NCI-H1105 (cell line): ENCODE measurements at regions not wholly inside any gene's neighbourhood (a gene's known extent, or its start where the extent isn't known, plus 50 kb on each side); places are given as distances from the start of the nearest gene placed in this dataset.
"Not testable (repeated sequence)": the region's sequence is repeated elsewhere in the genome, so short reads cannot be mapped to it uniquely, and the experiment has no call there.

Experiments
- DNase-seq: peaks from one replicate; lab custom pipeline; 2025; lab: John Stamatoyannopoulos, UW

DNA sequence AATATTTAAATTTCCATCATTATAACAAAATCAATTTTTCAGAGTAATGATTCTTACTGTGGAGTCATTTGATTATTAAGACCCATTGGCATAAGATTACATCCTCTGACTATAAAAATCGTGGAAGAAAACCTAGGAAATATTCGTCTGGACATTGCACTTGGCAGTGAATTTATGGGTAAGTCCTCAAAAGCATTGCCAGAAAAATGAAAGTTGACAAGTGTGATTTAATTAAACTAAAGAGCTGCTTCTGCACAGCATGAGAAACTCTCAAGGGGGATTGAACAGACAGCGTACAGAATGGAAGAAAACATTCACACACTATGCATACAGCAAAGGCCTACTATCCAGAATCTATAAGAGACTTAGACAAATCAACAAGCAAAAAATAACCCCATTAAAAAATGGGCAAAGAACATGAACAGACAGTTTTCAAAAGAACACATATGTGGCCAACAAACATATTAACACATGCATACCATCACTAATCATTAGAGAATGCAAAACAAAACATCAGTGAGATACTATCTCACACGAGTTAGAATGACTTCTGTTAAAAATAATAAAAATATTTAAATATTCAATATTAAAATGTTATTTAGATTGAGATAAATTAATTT lies 111.4 kb downstream of the CCDC74A start:
- not testable (repeated sequence) for DNase-seq

DNA sequence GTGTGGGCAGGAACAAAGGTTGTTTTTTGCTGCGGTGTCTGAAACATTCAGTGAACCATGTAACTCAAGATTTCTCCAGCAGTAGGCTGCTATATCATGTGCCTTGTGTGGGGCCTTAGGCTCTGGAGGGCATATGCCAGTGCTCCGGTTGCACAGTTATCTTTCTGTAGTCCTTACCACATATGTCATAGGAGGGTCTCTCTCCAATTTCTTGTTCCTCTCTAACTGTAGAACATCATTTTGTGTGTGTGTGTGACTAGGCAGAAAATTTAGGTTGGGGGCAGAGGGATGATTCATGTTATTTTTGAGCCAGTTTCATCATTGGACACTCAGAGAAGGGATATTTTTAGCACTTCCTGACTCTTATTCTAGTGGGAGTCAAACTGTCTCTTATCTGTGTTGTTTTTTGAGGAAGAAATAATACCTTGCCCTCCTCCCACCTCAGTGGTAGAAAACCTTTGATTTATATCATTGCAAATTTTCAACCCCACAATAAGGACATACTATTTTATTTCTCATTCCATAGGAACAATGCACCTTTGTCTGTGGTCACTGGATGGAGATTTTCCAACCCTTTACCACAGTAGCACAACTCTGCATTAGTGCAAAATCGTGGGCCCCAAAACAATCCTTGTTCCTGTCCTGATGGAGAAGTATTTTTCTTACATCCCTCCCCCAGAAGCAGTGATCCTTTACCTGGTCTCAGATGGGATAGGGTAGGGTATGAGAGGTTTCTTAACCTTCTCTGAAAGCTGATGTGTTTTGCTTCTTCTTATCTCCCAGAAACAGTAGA lies 113.9 kb downstream of the CCDC74A start:
- DNase-seq: no peak

DNA sequence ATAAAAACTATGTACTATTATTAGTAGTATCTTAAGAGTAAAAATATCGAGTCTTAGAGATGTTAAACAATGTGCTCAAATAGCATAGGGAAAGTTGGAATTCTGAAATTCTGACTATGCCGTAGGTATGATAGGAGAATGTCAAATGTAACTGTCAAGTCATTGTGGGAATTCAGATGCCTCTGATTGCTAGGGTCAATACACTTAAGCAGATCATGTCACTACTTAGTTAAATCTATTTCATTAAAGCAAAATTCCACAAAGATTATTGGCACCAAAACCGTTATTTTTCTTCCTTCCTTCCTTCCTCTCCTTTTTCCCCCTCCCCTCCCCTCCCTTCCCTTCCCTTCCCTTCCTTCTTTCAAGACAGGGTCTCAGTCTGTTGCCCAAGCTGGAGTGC lies 115.5 kb downstream of the CCDC74A start:
- DNase-seq: not testable (repeated sequence)

DNA sequence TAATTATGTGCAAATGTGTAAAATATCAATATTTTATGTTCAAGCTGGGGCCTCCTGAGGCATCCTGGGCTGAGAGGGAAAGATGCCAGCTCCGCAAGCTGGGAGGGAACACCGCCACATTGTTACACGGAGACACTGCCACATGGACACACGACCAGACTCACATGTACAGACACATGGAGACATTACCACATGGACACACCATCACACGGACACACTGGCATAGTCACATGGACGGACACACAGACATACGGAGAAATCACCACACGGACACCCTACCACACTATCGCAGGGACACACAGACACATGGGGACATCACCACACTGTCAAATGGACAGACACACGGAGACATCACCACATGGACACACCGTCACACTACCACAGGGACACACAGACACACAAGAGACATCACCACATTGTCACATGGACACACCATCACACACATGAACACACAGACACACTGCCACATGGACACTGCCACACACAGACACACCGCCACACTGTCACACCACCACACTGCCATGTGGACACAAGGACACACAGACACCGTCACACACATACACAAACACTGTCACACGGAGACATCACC lies 117.6 kb downstream of the CCDC74A start:
- DNase-seq: no peak

DNA sequence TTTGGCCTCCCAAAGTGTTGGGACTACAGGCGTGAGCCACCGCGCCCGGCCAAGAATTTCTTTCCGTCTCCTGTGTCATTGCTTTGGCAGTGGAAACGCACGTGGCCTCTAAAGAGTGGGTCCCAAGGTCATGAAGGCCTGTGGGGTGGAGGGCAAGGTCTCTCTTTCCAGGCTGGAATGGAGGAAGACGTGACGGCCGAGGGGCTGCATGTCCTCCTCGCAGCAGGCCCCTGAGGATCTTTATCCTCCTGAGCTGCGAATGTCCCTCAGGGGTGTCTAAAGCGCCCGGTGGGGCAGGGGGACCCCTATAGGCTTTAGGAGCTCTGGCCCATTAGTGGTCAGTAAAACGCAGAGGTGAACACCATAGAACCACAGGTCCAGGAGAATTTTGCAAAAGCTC lies 118.5 kb downstream of the CCDC74A start:
- not testable (repeated sequence) for DNase-seq

DNA sequence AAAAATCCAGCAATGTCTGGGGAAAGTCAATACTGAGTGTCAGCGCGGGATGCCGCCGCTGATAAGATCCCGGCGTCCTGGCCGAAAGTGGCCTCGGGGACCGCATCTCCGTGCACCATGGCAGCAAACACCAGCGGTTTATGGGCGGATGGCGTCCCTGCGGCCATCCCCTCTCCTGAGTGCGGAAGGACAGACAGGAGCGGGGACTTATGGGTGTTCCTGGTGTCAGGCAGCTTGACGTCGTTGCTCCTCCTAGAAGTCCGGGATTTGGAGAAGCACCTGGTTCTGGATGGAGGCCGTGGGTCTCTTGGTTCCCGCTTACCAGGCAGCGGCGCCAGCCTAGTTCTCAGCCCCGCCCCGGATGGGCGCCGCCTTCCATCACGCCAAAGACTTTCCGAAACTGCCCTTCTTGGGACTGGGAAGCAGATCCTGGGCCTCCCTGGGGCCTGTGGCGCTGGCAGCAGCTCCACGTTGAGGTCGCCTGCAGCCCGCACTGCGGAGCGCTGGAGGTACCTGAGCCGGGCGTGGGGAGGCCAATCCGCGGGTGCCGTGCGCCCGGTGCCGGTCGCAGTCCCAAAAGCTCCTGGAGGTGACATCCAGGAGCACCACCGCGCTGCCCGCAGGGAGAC lies 119.1 kb downstream of the CCDC74A start:
- DNase-seq: no peak

DNA sequence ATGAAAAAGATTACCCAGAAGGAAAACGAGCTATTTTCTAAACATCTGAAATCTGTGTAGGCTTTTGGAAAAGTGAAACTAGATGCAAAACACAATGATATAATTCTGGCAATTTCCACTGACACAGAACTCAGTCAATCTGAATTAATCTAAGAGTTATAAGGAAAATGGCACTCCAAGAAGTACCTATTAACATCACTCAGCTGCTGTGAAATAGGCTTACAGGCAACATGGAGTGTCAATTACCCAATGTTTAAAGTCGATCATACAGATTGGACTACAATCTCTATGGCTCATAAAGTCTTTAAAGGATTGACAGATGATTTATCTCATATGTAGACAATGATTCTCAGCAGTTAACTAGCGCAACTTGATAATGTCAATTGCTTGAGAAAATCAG lies 120.9 kb downstream of the CCDC74A start:
- DNase-seq: not testable (repeated sequence)

DNA sequence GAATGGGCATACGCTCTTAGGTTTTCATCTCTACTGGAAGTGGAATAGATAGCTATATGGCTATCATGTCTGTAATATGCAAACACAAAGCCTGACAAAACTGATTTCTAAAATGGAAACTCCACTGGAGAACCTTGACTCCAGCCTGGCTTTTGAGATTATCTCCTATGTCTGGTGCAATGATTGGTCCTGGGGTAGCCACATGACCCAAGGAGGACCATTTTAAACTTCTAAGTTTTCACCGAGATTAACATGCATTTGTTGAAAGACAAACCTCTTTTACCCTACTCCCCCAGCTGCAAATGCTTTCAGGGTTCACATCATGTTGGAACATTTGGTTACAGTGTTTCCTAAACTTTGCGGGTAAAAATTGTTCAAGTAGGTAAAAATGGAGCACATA lies 124.6 kb downstream of the CCDC74A start:
- not testable (repeated sequence) for DNase-seq

DNA sequence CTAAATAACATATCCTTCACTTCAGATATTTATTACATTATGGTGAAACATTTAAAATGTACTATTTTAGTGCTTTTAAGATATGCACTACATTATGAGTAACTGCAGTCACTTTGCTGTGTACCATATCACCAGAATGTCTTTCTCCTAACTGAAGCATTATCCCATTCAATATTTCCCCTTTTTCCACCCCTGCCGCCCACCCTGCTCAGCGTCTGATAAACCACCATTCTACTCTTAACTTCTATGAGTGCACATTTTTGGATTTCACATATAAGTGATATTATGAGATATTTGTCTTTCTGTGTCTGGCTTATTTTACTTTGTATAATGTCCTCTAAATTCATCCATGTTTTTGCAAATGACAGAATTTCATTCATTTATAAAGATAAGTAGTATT lies 126.4 kb downstream of the CCDC74A start:
- not testable (repeated sequence) for DNase-seq

DNA sequence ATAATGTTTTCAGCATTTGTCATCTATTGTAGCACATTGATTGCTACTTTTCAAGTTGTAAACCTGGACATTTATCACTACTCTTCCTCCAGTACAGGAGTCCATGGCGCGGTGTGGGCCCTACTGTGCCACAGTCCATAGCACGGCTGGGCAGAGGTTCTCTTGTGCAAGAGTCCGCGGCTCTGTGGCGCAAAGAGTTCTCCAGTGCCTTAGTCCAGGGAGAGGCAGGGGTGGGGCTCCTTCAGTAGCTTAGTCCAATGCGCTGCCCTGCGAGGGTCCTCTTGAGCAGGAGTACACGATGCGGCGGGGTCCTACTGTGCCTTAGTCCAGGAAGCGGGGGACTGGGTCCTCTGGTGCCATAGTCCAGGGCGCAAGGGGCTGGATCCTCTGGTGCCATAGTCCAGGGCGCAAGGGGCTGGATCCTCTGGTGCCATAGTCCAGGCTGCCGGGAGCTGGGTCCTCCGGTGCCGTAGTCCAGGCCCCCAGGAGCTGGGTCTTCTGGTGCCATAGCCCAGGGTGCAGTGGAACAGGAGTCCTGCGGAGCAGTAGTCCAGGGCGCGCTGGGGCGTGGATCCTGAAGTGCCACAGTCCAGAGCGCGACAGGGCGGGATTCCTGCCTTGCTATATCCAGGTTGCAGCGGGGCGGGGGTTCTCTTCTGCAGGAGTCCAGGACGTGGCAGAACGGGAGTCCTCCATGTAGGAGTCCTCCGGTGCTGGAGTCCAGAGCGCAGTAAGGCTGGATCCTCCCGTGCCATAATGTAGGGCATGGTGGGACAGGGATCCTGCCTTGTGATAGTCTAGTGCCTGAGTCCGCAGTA lies 129.3 kb downstream of the CCDC74A start:
- DNase-seq: no peak

DNA sequence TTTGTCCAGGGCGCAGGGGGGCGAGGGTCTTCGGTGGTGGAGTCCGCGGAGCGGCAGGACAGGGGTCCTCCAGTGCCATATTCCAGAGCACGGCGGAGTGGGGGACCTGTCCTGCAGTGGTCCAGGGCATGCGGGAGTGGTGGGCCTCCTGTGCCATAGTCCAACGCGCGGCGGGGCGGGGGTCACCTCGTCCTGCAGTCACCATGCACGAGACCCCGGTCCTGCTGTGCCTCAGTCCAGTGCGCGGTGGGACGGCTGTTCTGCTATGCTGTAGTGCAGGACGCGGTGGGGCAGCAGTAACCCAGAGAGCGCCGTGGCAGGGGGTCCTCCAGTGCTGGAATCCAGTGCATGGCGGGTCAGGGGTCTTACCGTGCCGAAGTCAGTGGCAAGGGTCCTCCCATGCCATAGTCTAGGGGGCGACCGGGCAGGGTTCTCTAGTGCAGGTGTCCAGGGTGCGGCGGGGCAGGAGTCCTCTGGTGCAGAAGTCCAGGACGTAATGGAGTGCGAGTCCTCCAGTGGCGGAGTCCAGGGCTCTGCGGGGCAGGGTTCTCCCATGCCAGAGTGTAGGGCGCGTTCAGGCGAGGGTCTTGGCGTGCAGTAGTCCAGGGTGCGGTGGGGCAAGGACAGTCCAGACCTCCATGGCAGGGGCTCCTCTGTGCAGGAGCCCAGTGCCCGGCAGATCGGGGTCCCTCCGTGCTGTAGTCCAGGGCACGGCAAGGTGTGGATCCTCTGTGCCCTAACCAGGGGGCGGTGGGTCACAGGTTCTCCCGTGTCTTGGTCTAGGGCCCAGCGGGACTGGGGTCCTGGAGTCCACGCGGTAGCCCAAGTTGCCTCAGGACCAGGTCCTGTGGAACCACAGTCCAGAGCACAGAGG lies 130.4 kb downstream of the CCDC74A start:
- DNase-seq: no peak

DNA sequence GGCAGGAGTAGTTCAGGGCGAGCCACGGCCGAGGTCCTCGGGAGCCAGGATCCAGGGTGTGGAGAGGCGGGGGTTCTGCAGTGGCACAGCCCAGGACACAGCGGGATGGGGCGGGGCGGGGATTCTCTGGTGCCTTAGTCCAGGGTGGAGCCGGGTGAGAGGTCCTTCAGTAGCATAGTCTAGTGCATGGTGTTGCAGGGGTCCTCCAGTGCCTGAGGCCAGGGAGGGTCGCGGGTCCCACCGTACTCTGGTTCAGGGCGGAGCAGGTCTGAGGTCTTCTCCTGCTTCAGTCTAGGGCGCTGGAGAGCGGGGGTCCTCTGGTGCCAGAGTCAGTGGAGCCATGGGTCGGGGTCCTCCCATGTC lies 131.1 kb downstream of the CCDC74A start:
- DNase-seq: no peak

DNA sequence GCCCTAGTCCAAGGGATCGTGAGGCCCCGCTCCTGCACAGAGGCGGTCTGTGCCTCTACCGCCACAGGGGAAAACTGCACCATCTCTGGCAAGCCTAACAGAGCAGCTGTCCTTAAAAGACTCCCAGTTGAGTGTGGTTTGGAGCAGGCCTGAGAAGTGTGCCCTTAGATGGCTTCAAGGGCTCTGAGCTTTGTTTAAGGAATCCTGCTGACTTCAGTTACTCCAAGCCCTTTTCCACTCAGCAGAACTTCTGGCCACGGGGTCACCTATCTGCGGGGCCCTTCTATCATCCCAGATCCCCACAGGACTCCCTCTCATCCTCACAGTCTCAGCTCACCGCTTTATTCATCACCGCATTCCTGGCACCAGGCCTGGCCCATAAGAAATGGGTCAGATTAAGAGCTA lies 131.5 kb downstream of the CCDC74A start:
- DNase-seq: no peak

DNA sequence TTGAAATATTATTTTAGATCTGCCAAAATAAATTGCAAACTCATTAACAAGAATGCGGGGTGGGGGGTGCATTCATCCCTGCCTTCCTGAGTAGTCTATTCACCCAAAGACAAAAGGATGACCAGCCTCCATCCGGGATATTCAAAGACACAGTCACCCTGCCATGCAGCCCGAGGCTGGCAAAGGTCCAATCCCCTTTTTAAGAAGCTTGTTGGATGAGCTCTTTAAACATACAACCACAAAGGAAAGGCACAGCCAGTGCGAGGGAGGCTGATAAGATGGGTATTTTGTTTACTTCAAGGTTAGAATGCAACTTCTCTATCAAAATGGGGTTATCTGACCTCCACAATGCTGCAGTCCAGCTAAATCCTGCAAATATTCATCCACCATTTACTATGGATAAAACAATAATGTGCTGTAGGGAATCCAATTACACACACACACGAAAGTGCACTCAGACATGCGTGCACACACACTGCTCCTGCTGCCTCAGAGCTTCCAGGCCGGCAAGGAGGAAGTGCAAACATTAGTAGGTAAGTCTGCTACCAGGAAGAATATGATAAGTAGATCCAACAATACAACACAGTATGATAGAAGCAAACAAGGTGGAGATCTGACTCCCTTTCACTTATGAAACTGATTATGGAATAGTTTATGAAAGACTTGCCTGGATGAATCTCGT lies 133.6 kb downstream of the CCDC74A start:
- DNase-seq: peak; percentile 1

DNA sequence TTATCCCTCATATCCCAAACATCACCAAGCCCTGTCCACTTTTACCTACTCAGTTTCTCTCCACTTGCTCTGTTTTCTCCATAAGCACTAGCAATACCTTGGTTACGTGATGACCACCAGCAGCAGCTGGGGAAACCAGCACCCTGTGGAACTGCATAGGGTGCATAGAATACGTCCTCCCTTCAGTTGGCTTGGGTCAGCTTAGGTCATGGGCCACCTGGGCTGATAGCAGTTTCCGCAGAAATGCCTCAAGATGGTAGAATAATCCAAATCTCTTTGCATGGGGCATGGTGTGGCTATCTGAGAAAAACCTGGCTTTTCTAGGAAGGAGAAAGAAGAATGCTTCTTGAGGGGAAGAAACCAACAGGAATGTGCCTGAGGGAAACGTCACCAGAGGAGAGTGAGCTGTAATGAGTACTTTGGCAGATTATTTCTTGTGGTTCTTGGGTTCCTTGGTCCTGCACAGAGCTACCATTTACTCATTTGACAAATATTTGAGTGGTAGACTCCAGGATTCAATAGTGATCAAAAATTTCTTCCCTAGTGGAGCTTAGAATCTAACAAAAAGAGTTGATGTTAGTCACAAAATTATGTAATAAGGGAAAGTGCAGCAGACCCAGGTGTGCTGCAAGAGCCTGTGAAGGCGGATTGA lies 134.3 kb downstream of the CCDC74A start:
- DNase-seq: not testable (repeated sequence)

DNA sequence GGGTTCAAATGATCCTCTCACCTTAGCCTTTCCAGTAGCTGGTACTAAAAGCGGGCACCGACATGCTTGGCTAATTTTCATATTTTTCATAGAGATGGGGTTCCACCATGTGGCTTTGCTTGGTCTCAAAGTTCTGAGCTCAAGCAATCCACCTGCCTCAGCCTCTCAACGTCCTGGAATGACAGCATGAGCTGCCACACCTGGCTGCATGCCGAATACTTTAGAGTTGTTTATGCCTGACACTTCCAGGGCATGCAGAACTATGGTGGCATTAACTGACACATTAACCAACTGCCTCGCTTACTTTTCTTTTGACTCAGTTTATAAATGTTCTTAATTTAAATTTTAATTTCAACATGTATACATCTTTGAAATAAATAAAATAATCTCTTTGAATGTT lies 135.8 kb downstream of the CCDC74A start:
- not testable (repeated sequence) for DNase-seq

DNA sequence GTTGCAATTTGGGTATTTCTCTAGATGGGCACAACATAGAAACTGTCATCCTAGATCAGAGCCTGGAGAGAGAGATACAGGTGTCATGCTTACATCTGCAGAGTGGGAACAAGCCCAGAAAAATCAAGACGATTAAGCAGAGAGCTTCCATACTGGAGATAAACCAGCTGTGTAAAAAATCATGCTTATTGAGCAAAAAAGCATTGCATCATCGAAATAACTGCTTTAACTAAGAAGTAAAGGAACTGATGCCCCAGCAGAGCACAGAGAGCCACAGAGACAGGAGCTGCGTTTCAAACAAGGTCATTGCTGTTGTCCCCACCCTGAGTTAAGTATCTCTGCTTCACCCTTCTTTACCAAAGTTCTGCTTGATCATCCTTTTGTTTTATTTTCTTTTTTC lies 138.0 kb downstream of the CCDC74A start:
- DNase-seq: not testable (repeated sequence)

DNA sequence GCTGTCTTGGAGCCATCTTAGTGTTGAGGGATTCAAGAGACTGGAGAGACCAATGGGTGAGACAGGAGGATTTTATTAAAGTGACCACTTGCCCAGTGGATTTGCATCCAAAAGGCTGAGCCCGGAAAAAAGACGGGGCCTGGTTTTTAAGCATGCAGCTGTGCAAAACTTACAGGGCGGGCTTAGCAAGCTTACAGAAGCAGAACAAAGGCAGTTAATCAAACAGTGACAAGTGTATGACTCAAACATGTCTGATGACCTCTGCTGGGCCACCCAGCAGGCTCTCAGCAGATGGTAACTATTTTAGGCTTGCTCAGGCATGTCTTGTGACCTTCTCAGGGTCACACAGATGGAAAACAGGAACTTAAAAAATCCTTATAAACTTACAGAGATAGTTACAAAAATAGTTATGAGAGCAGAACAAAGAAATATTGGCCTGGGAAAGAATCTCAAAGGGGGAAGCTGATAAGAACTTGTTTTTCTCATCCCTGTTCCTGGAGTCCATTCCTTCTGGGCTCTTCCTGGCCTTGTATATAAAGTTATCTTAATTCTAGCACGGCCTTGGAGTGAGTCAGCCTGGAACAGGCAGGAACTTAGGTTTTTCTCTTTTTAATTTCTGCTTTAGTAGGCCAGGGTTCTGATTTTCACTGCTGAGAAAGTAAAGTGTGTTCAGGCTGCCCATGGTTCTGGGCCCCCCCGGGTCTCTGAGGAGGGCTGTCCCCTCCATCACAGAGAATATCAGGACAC lies 141.3 kb downstream of the CCDC74A start:
- DNase-seq: not testable (repeated sequence)

DNA sequence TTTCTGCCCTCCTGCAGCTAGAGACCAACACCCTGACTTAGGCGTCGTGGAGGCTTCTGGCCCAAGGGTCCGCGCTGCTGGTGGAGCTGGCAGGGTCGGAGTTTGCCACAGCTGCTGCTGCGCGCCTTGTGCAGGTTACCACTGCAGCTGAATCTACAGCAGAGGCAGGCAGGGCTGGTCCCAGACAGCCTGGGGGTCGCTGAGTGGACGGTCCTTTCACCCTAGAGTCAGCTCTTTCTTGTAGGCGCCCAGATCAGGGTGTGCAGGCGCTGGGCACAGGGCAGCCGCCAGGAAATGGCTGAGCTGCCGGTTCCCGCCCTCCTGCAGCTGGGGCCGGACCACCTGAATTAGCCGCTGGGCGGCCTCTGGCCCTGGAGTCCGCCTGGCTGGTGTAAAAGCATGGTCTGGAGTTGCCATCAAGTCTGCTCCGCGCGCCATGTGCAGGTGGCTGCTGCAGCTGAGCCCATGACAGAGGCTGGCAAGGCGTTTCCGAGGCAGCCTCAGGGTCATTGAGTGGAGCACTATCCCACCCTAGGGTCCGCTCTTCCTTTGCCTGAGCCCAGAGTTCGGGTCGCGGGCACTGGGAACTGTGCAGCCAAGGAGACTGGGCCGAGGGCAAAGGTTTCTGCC lies 144.3 kb downstream of the CCDC74A start:
- DNase-seq: not testable (repeated sequence)
